HG02798 (cell line): ENCODE measurements at regions not wholly inside any gene's neighbourhood (a gene's known extent, or its start where the extent isn't known, plus 50 kb on each side); places are given as distances from the start of the nearest gene placed in this dataset.

Experiments used
- ATAC-seq: cut with Tn5 transposase; IDR thresholded peaks from one replicate; pipeline ENCODE4 v1.9.1; 2021; ENCODE audit warnings: mild to moderate bottlenecking; ENCODE audit not compliant: unreplicated experiment, poor library complexity

GRCh38 chr17:72419866-72420774 lies 299.3 kb downstream of the SOX9 start:
- ATAC-seq = peak; percentile 61

DNA sequence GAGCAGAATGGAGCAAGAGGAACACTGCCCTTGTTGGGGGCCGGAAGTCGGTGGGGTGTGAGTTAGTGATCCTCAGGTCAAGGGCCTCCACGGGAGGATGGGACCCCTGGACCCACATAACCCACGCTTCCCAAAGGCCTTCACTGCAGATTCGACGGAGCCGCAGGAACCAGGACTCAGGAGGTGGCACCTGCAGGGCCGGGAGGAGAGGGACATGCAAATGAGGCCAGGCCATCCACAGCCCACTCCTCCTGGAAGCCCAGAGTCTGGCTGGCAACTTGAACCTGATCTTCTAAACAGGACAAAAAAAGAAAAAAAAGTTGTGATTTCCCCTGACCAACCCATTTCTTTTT lies 299.9 kb downstream of the SOX9 start:
- ATAC-seq = no peak

- peak; percentile 41 for ATAC-seq
Measured at GRCh38 chr17:72421128-72422092, 300.6 kb downstream of the SOX9 start.

GRCh38 chr17:72422204-72422504 lies 301.3 kb downstream of the SOX9 start:
- no peak for ATAC-seq

DNA sequence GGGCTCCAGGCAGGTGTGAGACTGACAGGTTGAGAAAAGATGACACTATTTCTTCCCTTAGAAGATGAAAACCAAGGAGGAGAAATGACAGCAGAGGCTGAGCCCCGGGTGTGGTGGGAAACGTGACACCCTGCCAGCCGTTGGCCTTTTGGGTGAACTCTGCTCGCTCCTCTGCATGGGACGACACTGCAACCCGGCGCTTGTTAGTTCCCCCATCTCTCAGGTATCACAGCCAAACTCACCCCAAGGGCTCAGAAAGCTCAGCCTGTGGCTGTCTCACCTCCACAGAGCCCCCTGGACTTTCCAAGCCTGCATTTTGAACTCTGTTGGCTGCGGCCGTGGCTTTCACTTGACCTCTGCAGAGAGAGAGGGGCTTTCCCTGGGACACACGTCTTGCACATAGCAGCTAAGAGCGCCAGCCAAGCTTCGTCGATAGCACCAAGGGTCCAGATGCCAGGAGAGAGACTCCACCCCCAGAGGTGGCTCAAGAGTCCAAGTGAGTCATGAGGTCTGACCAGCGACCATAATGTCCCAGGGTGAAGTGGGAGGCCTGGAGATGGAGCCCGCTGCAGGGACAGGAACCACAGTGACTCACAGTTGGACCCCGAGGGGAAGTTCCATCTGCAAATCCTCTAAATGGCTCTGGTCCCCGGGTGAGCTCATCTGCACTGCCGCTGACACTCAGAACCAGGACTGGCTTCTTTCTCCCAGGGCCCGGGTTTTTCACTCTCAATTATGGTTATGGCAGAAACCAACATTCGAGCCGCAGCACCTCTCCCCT lies 301.9 kb downstream of the SOX9 start:
- ATAC-seq = peak; percentile 48

- no peak for ATAC-seq
Measured at GRCh38 chr17:72423286-72423589, 302.4 kb downstream of the SOX9 start.

- peak; percentile 7 for ATAC-seq
Measured at GRCh38 chr17:72423718-72424117, 302.9 kb downstream of the SOX9 start.

- no peak for ATAC-seq
Measured at GRCh38 chr17:72424505-72425117, 303.8 kb downstream of the SOX9 start.

DNA sequence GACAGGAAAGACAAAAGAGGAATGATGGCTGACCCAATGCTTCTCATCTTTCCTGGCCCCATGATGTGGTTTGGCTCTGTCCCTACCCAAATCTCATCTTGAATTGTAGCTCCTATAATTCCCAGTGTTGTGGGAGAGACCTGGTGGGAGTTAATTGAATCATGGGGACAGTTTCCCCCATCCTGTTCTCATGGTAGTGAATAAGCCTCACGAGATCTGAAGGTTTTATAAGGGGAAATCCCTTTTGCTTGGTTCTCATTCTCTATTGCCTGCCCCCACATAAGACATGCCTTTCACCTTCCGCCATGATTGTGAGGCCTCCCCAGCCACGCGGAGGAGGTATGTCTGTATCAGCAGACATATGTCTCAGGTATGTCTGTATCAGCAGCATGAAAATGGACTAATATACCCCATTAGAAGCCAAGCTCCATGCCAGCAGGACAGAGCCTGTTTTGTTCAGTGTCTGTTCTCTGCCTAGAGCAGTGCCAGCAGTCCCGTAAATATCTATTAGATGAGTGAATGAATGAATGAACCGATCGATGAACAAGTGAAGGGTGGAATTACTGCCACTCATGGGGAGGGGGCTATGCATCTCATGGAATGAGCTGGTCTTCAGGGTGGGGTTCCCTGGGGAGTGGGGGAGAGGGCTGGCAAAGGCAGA lies 304.4 kb downstream of the SOX9 start:
- no peak for ATAC-seq

- ATAC-seq = no peak
Measured at GRCh38 chr17:72425794-72426168, 305.0 kb downstream of the SOX9 start.

- ATAC-seq = no peak
Measured at GRCh38 chr17:72426321-72426720, 305.5 kb downstream of the SOX9 start.

DNA sequence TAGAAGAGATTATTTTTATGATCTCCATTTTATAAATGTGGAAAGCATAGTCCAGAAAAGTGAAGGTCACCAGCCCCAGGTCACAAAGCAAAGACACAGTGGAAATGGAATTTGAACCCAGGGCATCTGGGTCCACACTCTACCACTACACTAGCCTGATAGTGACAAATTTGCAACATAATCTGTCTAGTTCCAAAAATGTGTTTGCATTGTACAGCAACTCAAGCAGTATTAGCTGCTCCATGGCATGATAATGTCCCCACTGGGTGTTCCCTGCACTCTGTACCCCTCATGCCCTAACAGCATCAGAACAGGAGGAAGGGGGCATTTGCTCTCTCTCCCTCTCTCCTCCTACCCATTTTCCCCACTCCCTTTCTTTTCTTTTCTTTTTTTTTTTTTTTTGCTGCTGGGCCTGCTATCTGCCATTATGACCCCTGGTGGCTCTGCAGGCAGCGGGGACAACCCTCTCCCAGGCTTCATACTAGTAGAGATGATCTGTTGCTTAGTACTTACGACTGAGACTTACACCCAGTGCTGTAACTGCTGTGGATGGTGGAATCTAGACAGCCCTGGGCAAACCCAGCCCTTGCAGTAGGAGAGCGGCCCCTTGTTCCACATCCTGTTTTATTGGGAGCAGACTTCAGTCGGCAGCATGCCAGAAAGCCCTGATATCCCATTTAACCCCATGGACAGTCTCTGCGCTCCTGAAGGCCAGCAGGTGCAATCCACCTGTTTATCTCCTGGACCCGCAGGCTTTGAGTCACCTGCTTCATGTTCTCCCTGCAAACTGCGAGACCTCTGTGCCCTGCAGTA lies 306.3 kb downstream of the SOX9 start:
- no peak for ATAC-seq

- ATAC-seq = no peak
Measured at GRCh38 chr17:72427761-72428109, 306.9 kb downstream of the SOX9 start.

DNA sequence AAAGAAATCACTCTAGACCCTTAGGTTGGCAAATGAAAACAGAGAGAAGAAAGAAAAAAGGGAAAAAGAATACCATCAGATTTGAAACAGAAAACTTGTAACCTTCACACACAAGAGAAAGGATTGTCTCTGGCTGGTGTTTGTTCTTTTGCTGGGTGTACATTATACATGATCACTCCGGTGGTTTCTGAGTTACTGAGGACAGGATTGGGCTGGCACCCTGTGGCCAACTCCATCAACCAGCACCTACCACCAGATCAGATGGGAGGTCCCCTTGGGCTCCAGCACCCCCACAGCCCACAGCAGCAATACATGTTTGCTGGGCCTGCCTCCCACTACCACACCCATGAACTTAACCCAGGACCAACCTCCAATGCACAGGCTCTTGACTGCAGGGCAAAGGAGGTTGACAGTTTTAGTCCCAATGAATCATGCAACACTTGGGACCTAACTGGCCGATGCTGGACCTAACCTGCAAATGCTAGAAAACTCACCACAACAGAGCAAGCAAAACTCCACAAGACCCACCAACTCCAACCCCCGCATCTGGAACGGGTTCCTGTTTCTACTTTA lies 308.3 kb downstream of the SOX9 start:
- no peak for ATAC-seq

- ATAC-seq = no peak
Measured at GRCh38 chr17:72430611-72431432, 310.0 kb downstream of the SOX9 start.

- no peak for ATAC-seq
Measured at GRCh38 chr17:72432143-72432621, 311.4 kb downstream of the SOX9 start.

DNA sequence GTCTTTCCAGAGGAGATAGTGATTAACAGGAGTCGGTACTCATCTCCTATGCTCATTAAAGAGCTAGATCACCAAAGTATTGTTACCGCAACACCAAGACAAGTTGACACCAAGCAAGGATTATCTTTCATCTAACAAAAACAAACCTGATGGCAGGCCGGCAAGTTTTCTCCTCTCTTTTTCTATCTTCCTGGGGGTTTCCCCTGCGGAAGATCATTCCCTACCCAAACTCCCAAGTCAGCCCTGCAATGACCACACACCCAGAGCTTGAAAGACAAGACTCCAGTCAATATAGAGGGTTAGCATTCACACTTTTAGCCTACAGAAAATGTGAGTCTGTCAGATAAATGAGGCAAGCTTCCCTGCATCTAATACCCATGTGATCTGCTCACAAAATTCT lies 312.1 kb downstream of the SOX9 start:
- ATAC-seq = no peak

DNA sequence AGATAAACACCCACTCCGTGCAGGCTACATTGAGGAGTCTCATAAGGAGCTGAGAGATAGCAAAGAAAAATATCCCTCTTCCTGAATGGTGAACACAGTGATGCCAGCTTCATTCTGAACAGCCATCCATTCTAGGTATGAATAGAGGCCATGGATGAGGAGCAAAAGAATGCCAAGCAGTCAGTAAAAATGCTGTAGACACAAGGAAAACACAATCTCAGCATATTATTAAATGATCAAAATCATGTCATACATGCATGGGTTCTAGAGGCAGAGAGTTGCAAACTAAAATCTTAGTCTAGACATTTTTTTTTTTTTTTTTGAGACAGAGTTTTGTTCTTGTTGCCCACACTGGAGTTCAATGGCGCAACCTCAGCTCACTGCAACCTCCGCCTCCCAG lies 313.0 kb downstream of the SOX9 start:
- ATAC-seq = no peak
